BJ (cell line): ENCODE measurements at regions not wholly inside any gene's neighbourhood (a gene's known extent, or its start where the extent isn't known, plus 50 kb on each side); places are given as distances from the start of the nearest gene placed in this dataset.

Experiments
- CTCF ChIA-PET: fragments of 350-600 bp; formaldehyde crosslinking; extraction: SDS; loops from one replicate; lab custom pipeline; 2021; ENCODE audit warnings: antibody characterized with exemption, inconsistent platforms; lab: Yijun Ruan, JAX
- POLR2A ChIA-PET: fragments of 300-600 bp; sonication (Branson Sonifier 250); formaldehyde crosslinking; extraction: SDS; loops from one replicate; lab custom pipeline; 2021; ENCODE audit warnings: antibody characterized with exemption; lab: Charles Lee
- DNase-seq: peaks from one replicate; pipeline ENCODE4 v3.0.0-alpha.2; 2011; ENCODE audit warnings: low read depth
- H3K27me3 ChIP-seq: 2 replicates; pipeline ENCODE4 v1.6.0; 2011; ENCODE audit warnings: low read length; ENCODE audit not compliant: control insufficient read depth, insufficient read depth
- H3K36me3 ChIP-seq: 2 replicates; pipeline ENCODE4 v1.5.1; 2011; ENCODE audit warnings: low read length; ENCODE audit not compliant: control insufficient read depth, insufficient read depth
- H3K4me3 ChIP-seq: 2 replicates; pipeline ENCODE4 v1.5.1; 2011; ENCODE audit warnings: low read depth, mild to moderate bottlenecking, control low read depth, low read length
- TF ChIP-seq, protein P1 (sequence below): IDR thresholded peaks from 2 replicates; pipeline ENCODE4 v1.5.1; 2011; ENCODE audit warnings: low read depth, mild to moderate bottlenecking, control low read depth, inconsistent platforms, low read length, moderate library complexity; ENCODE audit not compliant: insufficient read depth

DNA sequence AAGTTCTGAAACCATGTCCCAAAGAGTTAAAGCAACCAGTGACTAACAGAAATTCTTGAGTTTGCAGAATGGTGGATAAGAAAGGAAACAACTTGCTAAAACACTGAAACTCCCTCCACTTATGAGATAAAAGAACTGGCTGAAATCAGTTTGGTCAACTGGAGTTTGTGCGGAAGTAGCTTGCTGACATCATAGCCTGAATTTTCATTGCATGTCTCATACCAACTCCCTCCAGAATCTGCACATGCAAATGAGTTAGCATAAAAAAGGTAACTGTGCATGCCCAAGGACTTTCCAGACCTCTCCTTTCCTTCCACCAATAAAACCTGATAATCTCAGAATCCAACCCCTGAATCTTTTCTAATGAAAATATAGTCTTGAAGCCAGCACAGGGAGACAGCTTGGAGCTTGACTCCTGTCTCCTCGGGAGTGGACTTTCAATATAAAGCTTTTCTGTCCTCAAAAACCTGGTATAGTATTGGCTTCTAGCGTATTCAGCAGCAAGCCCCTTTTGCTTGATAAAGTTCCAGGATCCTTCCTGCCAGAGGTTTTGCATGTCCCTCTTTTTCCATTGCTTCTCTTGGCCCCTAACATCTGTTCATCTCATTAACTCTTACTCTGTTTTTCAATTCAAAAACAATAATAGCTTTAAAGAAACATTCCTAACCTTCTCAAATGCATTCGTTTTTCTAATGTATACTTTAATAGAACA lies 785.8 kb upstream of the ADGRL4 start:
- CTCF ChIA-PET, result interaction anchor here (1.0 to 1.6 kb wide), 3 partner anchors 9 to 21 kb away, joined by 3 to 4 read pairs (median 4); no protein-coding TSS in a partner anchor
- POLR2A ChIA-PET, result no interaction called here
- DNase-seq, result no peak
- Histone ChIP-seq H3K36me3 (no peaks in the 10 kb centered on the region), H3K27me3 (no peaks in the 10 kb centered on the region), H3K4me3 (no peak overlapping the region)
- TF ChIP-seq, protein P1, sequence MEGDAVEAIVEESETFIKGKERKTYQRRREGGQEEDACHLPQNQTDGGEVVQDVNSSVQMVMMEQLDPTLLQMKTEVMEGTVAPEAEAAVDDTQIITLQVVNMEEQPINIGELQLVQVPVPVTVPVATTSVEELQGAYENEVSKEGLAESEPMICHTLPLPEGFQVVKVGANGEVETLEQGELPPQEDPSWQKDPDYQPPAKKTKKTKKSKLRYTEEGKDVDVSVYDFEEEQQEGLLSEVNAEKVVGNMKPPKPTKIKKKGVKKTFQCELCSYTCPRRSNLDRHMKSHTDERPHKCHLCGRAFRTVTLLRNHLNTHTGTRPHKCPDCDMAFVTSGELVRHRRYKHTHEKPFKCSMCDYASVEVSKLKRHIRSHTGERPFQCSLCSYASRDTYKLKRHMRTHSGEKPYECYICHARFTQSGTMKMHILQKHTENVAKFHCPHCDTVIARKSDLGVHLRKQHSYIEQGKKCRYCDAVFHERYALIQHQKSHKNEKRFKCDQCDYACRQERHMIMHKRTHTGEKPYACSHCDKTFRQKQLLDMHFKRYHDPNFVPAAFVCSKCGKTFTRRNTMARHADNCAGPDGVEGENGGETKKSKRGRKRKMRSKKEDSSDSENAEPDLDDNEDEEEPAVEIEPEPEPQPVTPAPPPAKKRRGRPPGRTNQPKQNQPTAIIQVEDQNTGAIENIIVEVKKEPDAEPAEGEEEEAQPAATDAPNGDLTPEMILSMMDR, result no peak

DNA sequence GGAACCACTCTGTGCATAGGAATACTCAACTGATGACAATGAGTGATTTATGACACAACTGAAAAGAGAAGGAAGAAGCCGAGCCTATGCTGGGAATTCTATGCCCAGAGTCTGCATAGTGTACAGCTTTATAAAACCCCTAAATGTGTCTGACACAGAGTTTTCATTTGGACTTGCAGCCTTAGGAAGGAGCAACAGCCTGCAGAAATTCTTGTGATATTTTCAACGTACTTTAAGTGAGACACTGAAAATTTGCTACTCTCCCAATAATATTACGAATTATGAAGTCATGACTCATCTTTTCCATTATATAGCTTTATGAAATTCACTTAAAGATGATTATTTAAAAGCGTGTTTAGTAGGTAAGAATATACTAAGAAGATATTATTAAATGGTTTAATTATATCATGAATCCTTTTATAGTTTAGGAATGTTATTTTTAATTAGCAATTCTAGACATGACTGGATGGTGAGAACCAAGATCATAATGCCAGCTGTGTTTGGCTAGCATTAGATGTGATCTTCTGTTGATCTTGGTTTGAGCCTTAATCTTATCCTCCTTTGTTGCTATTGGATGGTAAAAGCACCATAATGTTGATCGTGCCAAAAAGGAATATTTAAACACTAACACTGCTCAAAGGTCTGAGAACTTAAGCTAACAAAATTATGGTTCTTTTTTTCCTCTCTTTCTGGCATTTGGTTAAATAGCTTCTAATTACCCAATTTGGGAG lies 785.1 kb upstream of the ADGRL4 start:
- no peaks in the 10 kb centered on the region for H3K36me3 ChIP-seq
- H3K4me3 ChIP-seq, result no peak overlapping the region
- ChIA-PET POLR2A (no interaction called here), CTCF (interaction anchor here (1.6 kb wide), 1 partner anchor 8 kb away, joined by 4 read pairs; no protein-coding TSS in a partner anchor)
- no peaks in the 10 kb centered on the region for H3K27me3 ChIP-seq
- DNase-seq, result no peak
- TF ChIP-seq, protein P1, result no peak

DNA sequence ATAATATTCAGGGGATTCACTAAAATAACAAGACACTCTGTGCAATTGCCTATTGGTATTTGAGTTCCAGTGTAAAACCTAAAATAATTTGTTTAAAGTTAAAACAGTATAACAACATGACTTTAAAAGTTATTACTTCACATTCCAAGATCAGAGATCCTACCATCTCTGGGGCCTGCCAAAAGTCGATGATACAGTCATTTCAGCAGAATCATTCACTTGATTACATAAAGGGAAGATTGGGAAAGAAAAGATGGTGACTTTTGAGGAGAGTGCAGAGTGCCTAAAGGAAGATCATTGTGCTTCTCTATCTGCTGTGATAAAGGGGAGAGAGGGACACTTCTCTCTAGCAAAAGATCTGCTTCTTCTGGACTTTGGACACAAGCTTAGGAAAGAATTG lies 784.4 kb upstream of the ADGRL4 start:
- ChIA-PET CTCF (no interaction called here), POLR2A (no interaction called here)
- TF ChIP-seq, protein P1, result no peak
- no peaks in the 10 kb centered on the region for H3K36me3 ChIP-seq
- DNase-seq, result no peak
- no peak overlapping the region for H3K4me3 ChIP-seq
- H3K27me3 ChIP-seq, result no peaks in the 10 kb centered on the region

DNA sequence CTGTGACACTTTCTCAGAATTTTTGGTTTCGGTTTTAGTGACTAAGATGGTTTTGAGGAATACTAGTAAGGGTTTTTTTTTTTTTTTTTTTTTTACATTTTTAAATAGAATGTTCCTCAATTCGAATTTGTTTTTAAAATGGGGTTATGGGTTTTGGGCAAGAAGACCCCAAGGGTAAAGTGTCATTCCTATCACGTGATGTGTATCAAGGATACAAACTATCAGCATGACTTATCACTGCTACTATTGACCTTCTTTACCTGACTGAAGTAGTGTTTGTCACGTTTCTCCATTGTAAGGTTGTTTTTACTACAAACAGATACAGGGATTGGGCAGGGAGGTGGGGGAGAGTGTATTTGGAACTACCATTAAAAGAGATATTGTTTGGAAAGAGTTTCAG lies 781.1 kb upstream of the ADGRL4 start:
- POLR2A ChIA-PET, result no interaction called here
- DNase-seq, result no peak
- TF ChIP-seq, protein P1, result no peak
- H3K27me3 ChIP-seq, result no peaks in the 10 kb centered on the region
- no peak overlapping the region for H3K4me3 ChIP-seq
- H3K36me3 ChIP-seq, result no peaks in the 10 kb centered on the region
- CTCF ChIA-PET, result no interaction called here

DNA sequence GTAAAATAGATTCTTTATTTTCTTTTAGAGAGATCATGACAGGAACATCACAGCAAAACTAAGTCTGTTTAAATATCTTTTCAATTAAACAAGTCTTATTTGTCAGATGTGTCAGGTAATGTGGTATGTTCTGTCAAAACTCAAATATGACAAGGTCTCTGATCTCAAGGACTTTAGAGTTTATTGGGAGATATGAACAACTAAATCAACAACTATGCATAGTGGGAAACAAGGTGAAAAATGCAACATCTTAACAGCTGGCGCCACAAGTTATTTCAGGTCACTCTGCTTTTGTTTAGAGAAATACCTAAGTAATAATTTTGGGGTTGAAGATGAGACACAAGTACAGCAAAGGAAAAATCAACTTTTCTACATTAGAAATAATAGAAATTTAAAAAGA lies 779.4 kb upstream of the ADGRL4 start:
- no peak overlapping the region for H3K4me3 ChIP-seq
- TF ChIP-seq, protein P1, result no peak
- H3K36me3 ChIP-seq, result no peaks in the 10 kb centered on the region
- DNase-seq, result no peak
- POLR2A ChIA-PET, result no interaction called here
- CTCF ChIA-PET, result no interaction called here
- no peaks in the 10 kb centered on the region for H3K27me3 ChIP-seq
